ENCODE measurements at regions not wholly inside any gene's neighbourhood (a gene's known extent, or its start where the extent isn't known, plus 50 kb on each side); places are given as distances from the start of the nearest gene placed in this dataset.

GRCh38 chr3:117217355-117217754, 507.8 kb downstream of the TUSC7 start:
- Histone ChIP-seq H3K27ac (no peak overlapping the region), H3K36me3 (no peaks in the 10 kb centered on the region), H3K4me3 (no peak overlapping the region), H3K9me3 (no peaks in the 10 kb centered on the region), H3K4me1 (peaks cover 0 to 6% (median 0%) of the 10 kb centered on the region in 4 donors), H3K27me3 (no peaks in the 10 kb centered on the region)
- intact Hi-C loops (cut with DNase I; ENCODE audit: low total_unique reads) = no loop called here
- 76 to 90% methylated on average over 2 to 3 of the region's 3 CpGs for whole genome bisulfite sequencing, 2 donors (ENCODE audit: low coverage in 1 of 2)
- no peak for DNase-seq
- in situ Hi-C loops (cut with MboI; ENCODE audit: low pct_ligation_motif_present in 1 of 4, low pct_unique_long_range_greater_than_20kb in 1 of 4, low sequenced_read_pairs in 3 of 4) = no loop called here
- TF ChIP-seq EP300 (IDR thresholded peaks at IDR 0.05; ENCODE audit: low read depth) (no peak), POLR2AphosphoS5 (IDR thresholded peaks at IDR 0.05) (no peak), CTCF (IDR thresholded peaks at IDR 0.05) (no peak)

- Histone ChIP-seq H3K36me3 (no peaks in the 10 kb centered on the region), H3K9me3 (no peaks in the 10 kb centered on the region), H3K4me3 (no peak overlapping the region), H3K27me3 (no peaks in the 10 kb centered on the region), H3K4me1 (peaks cover 0 to 6% (median 0%) of the 10 kb centered on the region in 4 donors), H3K27ac (no peak overlapping the region)
- no peak for DNase-seq
- in situ Hi-C loops (cut with MboI; ENCODE audit: low pct_ligation_motif_present in 1 of 4, low pct_unique_long_range_greater_than_20kb in 1 of 4, low sequenced_read_pairs in 3 of 4) = no loop called here
- intact Hi-C loops (cut with DNase I; ENCODE audit: low total_unique reads) = no loop called here
- TF ChIP-seq CTCF (IDR thresholded peaks at IDR 0.05) (no peak), EP300 (IDR thresholded peaks at IDR 0.05; ENCODE audit: low read depth) (no peak), POLR2AphosphoS5 (IDR thresholded peaks at IDR 0.05) (no peak), POLR2A (IDR thresholded peaks at IDR 0.05) (no peak)
- WGBS, 2 donors (ENCODE audit: low coverage in 1 of 2) = 82 to 89% methylated on average over 4 to 5 of the region's 5 CpGs
Measured at GRCh38 chr3:117217760-117218316, 508.3 kb downstream of the TUSC7 start.

GRCh38 chr3:117218641-117219048, 509.1 kb downstream of the TUSC7 start:
- no peaks in the 10 kb centered on the region for H3K36me3 ChIP-seq
- H3K4me1 ChIP-seq = peaks cover 0 to 6% (median 0%) of the 10 kb centered on the region in 4 donors
- WGBS, 2 donors (ENCODE audit: low coverage in 1 of 2) = 24 to 34% methylated on average over 3 of the region's 3 CpGs
- intact Hi-C loops (cut with DNase I; ENCODE audit: low total_unique reads) (no loop called here), in situ Hi-C loops (cut with MboI; ENCODE audit: low pct_ligation_motif_present in 1 of 4, low pct_unique_long_range_greater_than_20kb in 1 of 4, low sequenced_read_pairs in 3 of 4) (no loop called here)
- TF ChIP-seq POLR2AphosphoS5 (IDR thresholded peaks at IDR 0.05) = no peak
- TF ChIP-seq CTCF (IDR thresholded peaks at IDR 0.05) = no peak
- TF ChIP-seq POLR2A (IDR thresholded peaks at IDR 0.05) = no peak
- no peak for TF ChIP-seq EP300 (IDR thresholded peaks at IDR 0.05; ENCODE audit: low read depth)
- H3K27ac ChIP-seq = no peak overlapping the region
- H3K4me3 ChIP-seq = no peak overlapping the region
- no peaks in the 10 kb centered on the region for H3K27me3 ChIP-seq
- DNase-seq = no peak
- H3K9me3 ChIP-seq = no peaks in the 10 kb centered on the region

GRCh38 chr3:117219296-117219695, 509.7 kb downstream of the TUSC7 start:
- no peaks in the 10 kb centered on the region for H3K27me3 ChIP-seq
- no peak overlapping the region for H3K4me3 ChIP-seq
- TF ChIP-seq POLR2AphosphoS5 (IDR thresholded peaks at IDR 0.05) = no peak
- no peak for DNase-seq
- H3K4me1 ChIP-seq = peaks cover 0 to 6% (median 0%) of the 10 kb centered on the region in 4 donors
- WGBS, 2 donors (ENCODE audit: low coverage in 1 of 2) = 67 to 69% methylated on average over 2 of the region's 2 CpGs
- in situ Hi-C loops (cut with MboI; ENCODE audit: low pct_ligation_motif_present in 1 of 4, low pct_unique_long_range_greater_than_20kb in 1 of 4, low sequenced_read_pairs in 3 of 4) (no loop called here), intact Hi-C loops (cut with DNase I; ENCODE audit: low total_unique reads) (no loop called here)
- H3K9me3 ChIP-seq = no peaks in the 10 kb centered on the region
- no peak overlapping the region for H3K27ac ChIP-seq
- H3K36me3 ChIP-seq = no peaks in the 10 kb centered on the region

- no peak overlapping the region for H3K4me3 ChIP-seq
- H3K36me3 ChIP-seq = no peaks in the 10 kb centered on the region
- 40 to 61% methylated on average over 1 to 2 of the region's 2 CpGs for WGBS, 2 donors (ENCODE audit: low coverage in 1 of 2)
- no peaks in the 10 kb centered on the region for H3K4me1 ChIP-seq
- TF ChIP-seq EP300 (IDR thresholded peaks at IDR 0.05; ENCODE audit: low read depth) (no peak), POLR2A (IDR thresholded peaks at IDR 0.05) (no peak), POLR2AphosphoS5 (IDR thresholded peaks at IDR 0.05) (no peak), CTCF (IDR thresholded peaks at IDR 0.05) (no peak)
- in situ Hi-C loops (cut with MboI; ENCODE audit: low pct_ligation_motif_present in 1 of 4, low pct_unique_long_range_greater_than_20kb in 1 of 4, low sequenced_read_pairs in 3 of 4) = no loop called here
- intact Hi-C loops (cut with DNase I; ENCODE audit: low total_unique reads) = no loop called here
- no peaks in the 10 kb centered on the region for H3K27me3 ChIP-seq
- no peaks in the 10 kb centered on the region for H3K9me3 ChIP-seq
- H3K27ac ChIP-seq = no peak overlapping the region
- no peak for DNase-seq
Measured at GRCh38 chr3:117226932-117227331, 517.4 kb downstream of the TUSC7 start.

Data from transverse colon (tissue), 4 donors.